NCI-H1048 (cell line): ENCODE measurements at regions not wholly inside any gene's neighbourhood (a gene's known extent, or its start where the extent isn't known, plus 50 kb on each side); places are given as distances from the start of the nearest gene placed in this dataset.

Source experiments
- DNase-seq: peaks from one replicate; lab custom pipeline; 2025; lab: John Stamatoyannopoulos, UW

GRCh38 chr17:73785496-73785895 lies 141.3 kb upstream of the SDK2 start:
- no peak for DNase-seq

- DNase-seq = no peak
These were observed 141.9 kb upstream of the SDK2 start for GRCh38 chr17:73785958-73786743.

GRCh38 chr17:73787076-73788059 lies 143.1 kb upstream of the SDK2 start:
- DNase-seq = no peak

GRCh38 chr17:73788111-73788510 lies 143.9 kb upstream of the SDK2 start:
- DNase-seq = no peak

- no peak for DNase-seq
These were observed 146.9 kb upstream of the SDK2 start for GRCh38 chr17:73791121-73791520.

GRCh38 chr17:73791631-73792030 lies 147.4 kb upstream of the SDK2 start:
- DNase-seq = no peak

- no peak for DNase-seq
These were observed 148.7 kb upstream of the SDK2 start for GRCh38 chr17:73792994-73793393.

- DNase-seq = no peak
These were observed 150.1 kb upstream of the SDK2 start for GRCh38 chr17:73794336-73794735.

- DNase-seq = no peak
These were observed 151.5 kb upstream of the SDK2 start for GRCh38 chr17:73795730-73796129.

GRCh38 chr17:73797594-73798110 lies 153.4 kb upstream of the SDK2 start:
- no peak for DNase-seq

- no peak for DNase-seq
These were observed 154.0 kb upstream of the SDK2 start for GRCh38 chr17:73798111-73798748.

- DNase-seq = no peak
These were observed 154.9 kb upstream of the SDK2 start for GRCh38 chr17:73799096-73799495.

GRCh38 chr17:73799781-73800627 lies 155.8 kb upstream of the SDK2 start:
- no peak for DNase-seq

GRCh38 chr17:73800893-73801292 lies 156.6 kb upstream of the SDK2 start:
- no peak for DNase-seq

GRCh38 chr17:73801455-73802100 lies 157.3 kb upstream of the SDK2 start:
- DNase-seq = no peak

GRCh38 chr17:73802314-73802713 lies 158.1 kb upstream of the SDK2 start:
- DNase-seq = no peak

- no peak for DNase-seq
These were observed 158.6 kb upstream of the SDK2 start for GRCh38 chr17:73802871-73803270.

- DNase-seq = no peak
These were observed 159.8 kb upstream of the SDK2 start for GRCh38 chr17:73803964-73804435.

- no peak for DNase-seq
These were observed 162.5 kb upstream of the SDK2 start for GRCh38 chr17:73806768-73807167.

GRCh38 chr17:73813201-73813600 lies 169.0 kb upstream of the SDK2 start:
- no peak for DNase-seq

- no peak for DNase-seq
These were observed 169.8 kb upstream of the SDK2 start for GRCh38 chr17:73814075-73814474.
